Activated naive CD8-positive, alpha-beta T cell treated with anti-CD3 and anti-CD28 coated beads for 36 hours (primary cell): ENCODE measurements at regions not wholly inside any gene's neighbourhood (a gene's known extent, or its start where the extent isn't known, plus 50 kb on each side); places are given as distances from the start of the nearest gene placed in this dataset.

Experiments
- DNase-seq: peaks from one replicate; pipeline ENCODE4 v3.0.0; 2021
- H3K27ac Mint-ChIP-seq: one replicate; pipeline ENCODE4 v1.8.0; 2022; ENCODE audit warnings: mild to moderate bottlenecking, moderate library complexity, mixed read lengths
- H3K27me3 Mint-ChIP-seq: one replicate; pipeline ENCODE4 v1.8.0; 2022; ENCODE audit warnings: mild to moderate bottlenecking, mixed read lengths
- H3K36me3 Mint-ChIP-seq: one replicate; pipeline ENCODE4 v1.8.0; 2021; ENCODE audit warnings: mild to moderate bottlenecking, mixed read lengths
- H3K4me1 Mint-ChIP-seq: one replicate; pipeline ENCODE4 v1.8.0; 2021; ENCODE audit warnings: mixed read lengths
- H3K4me3 Mint-ChIP-seq: one replicate; pipeline ENCODE4 v1.8.0; 2022; ENCODE audit warnings: mild to moderate bottlenecking, moderate library complexity, mixed read lengths
- H3K9me3 Mint-ChIP-seq: one replicate; pipeline ENCODE4 v1.8.0; 2022; ENCODE audit warnings: mixed read lengths

DNA sequence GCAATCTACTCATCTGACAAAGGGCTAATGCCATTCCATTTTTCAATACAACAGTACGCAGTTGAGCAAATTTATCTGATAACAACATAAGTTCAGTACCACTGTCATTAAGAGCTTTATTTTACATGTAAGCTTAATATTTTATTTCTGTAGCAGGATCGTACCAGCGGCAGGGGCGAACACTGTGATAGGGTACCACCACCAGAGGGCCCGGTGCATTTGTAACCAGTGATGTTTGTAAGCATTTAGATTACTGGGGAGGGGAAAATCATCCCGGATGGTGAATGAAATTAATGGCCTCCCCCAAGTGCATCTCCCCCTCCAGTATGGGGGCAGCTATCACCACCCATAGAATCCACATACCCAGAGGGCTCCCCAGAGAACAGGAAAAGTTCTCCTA, 179.0 kb downstream of the ADGRA3 start:
- Mint-ChIP-seq H3K4me1 (no peaks in the 10 kb centered on the region), H3K4me3 (no peak overlapping the region), H3K36me3 (no peaks in the 10 kb centered on the region)

GRCh38 chr4:22334155-22334554, 181.7 kb downstream of the ADGRA3 start:
- H3K4me3 Mint-ChIP-seq, result no peak overlapping the region
- DNase-seq, result no peak
- H3K36me3 Mint-ChIP-seq, result no peaks in the 10 kb centered on the region
- no peaks in the 10 kb centered on the region for H3K9me3 Mint-ChIP-seq
- H3K27me3 Mint-ChIP-seq, result no peaks in the 10 kb centered on the region
- H3K4me1 Mint-ChIP-seq, result no peaks in the 10 kb centered on the region
- H3K27ac Mint-ChIP-seq, result no peak overlapping the region

More for the DNA sequence above, 179.0 kb downstream of the ADGRA3 start:
- H3K9me3 Mint-ChIP-seq, result no peaks in the 10 kb centered on the region
- DNase-seq, result no peak
- H3K27me3 Mint-ChIP-seq, result no peaks in the 10 kb centered on the region
- H3K27ac Mint-ChIP-seq, result no peak overlapping the region

DNA sequence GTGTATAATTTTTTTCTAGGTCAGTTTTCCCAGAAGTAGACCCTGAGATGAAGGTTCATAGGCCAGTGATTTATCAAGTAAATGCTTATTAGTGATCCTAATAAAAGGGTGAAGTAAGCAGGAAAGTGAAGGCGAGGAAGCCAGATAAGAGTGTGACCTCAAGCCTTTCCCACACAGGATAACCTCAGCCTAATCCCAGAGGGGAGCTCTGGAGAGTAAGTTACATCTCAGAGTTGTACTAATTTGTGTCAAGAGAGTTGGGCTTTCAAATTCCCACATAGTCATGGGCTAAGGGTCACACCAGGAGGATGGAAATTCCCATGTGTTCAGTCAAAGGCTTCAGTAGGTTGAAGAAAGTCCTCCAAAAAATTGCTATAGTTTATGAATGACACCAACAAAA, 191.4 kb downstream of the ADGRA3 start:
- H3K27ac Mint-ChIP-seq, result no peak overlapping the region
- no peak for DNase-seq
- H3K4me3 Mint-ChIP-seq, result no peak overlapping the region
- no peaks in the 10 kb centered on the region for H3K9me3 Mint-ChIP-seq
- no peaks in the 10 kb centered on the region for H3K4me1 Mint-ChIP-seq
- no peaks in the 10 kb centered on the region for H3K27me3 Mint-ChIP-seq
- H3K36me3 Mint-ChIP-seq, result no peaks in the 10 kb centered on the region

DNA sequence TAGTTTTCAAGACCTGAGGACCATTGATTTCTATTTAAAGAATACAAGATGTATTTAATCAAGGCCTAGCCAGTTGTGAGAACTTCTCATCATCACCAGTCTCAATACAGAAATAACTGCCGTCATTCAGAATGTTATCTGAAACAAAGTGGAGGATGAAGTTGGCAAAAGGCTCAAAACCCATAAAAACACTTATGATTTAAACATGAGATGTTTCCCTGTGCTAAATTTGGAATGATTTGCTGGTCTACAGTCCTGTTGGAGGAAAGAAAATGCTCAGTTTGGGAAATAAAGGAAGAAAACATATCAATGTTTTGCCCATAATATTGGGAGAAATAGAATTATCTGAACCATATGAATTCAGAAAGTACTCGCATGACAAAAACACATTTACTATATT, 192.2 kb downstream of the ADGRA3 start:
- H3K36me3 Mint-ChIP-seq, result no peaks in the 10 kb centered on the region
- no peaks in the 10 kb centered on the region for H3K9me3 Mint-ChIP-seq
- H3K27ac Mint-ChIP-seq, result no peak overlapping the region
- no peaks in the 10 kb centered on the region for H3K27me3 Mint-ChIP-seq
- DNase-seq, result no peak
- H3K4me1 Mint-ChIP-seq, result no peaks in the 10 kb centered on the region
- H3K4me3 Mint-ChIP-seq, result no peak overlapping the region

GRCh38 chr4:22322996-22323395, 192.9 kb downstream of the ADGRA3 start:
- Mint-ChIP-seq H3K9me3 (no peaks in the 10 kb centered on the region), H3K27me3 (no peaks in the 10 kb centered on the region), H3K36me3 (no peaks in the 10 kb centered on the region), H3K4me3 (no peak overlapping the region), H3K4me1 (no peaks in the 10 kb centered on the region), H3K27ac (no peak overlapping the region)
- DNase-seq, result no peak

DNA sequence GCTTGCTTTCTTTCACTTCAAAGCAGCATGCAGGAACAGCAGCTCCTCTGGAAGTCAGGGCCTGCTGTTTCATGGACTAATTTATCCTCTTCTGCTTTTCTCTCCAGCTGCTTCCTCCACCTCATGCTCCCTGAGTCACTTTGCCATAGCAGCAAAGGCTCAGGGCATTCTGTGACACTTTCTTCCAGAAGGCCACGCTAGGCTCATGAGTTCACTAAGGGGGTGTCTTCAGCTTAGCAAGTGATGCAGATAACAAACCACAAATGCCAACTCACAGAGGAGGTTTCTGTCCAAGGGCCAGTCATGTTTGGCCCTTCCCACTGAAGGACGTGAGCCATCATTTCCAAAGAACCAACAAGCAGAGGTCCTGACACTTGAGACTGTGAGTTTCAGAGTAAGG, 200.2 kb downstream of the ADGRA3 start:
- Mint-ChIP-seq H3K27me3 (no peaks in the 10 kb centered on the region), H3K4me1 (no peaks in the 10 kb centered on the region), H3K4me3 (no peak overlapping the region), H3K9me3 (no peaks in the 10 kb centered on the region), H3K27ac (no peak overlapping the region), H3K36me3 (no peaks in the 10 kb centered on the region)
- no peak for DNase-seq

GRCh38 chr4:22313976-22314375, 201.9 kb downstream of the ADGRA3 start:
- Mint-ChIP-seq H3K36me3 (no peaks in the 10 kb centered on the region), H3K27me3 (no peaks in the 10 kb centered on the region), H3K4me3 (no peak overlapping the region), H3K27ac (no peak overlapping the region), H3K9me3 (no peaks in the 10 kb centered on the region), H3K4me1 (no peaks in the 10 kb centered on the region)
- DNase-seq, result no peak

DNA sequence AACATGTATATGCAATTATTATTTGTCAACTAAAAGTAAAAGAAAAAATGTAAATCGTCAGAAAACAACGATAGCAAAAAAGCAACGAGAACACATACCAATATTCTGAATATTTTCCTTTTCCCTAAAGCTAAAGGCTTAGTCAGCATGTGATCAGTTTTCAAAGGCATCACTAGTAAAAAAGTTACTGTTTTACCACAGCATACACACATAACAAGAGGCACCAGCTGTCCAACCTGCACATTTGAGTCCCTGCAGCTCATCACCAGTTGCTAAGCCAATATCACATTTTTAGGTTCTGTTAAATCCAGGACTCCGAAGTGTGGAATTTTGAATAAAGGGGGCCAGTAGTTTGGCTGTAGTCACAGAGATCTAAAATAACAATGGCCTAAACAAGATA, 203.8 kb downstream of the ADGRA3 start:
- no peaks in the 10 kb centered on the region for H3K9me3 Mint-ChIP-seq
- no peak for DNase-seq

DNA sequence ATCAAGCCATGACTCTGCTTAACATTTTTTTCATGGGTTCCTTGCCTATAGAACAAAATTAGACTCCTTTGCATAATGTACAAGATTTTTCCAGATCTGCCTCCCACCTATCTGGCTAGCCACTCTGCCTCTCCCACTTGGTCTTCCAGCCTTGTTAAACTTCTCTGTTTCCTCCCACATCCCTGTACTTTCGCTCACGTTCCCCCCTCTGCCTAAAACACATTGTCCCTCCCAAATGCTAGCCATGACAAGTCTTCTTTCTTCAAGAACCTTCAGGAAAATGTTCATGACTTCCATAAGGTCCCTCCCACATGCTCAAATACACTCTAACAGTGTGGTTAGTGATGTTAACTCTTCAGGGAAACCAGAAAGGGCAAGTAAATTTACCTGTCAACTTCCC, 214.6 kb downstream of the ADGRA3 start:
- H3K9me3 Mint-ChIP-seq, result peaks cover 7% of the 10 kb centered on the region
- H3K27ac Mint-ChIP-seq, result no peak overlapping the region
- H3K4me3 Mint-ChIP-seq, result no peak overlapping the region
- peaks cover 2% of the 10 kb centered on the region for H3K27me3 Mint-ChIP-seq
- no peak for DNase-seq
- H3K4me1 Mint-ChIP-seq, result no peaks in the 10 kb centered on the region
- peaks cover 2% of the 10 kb centered on the region for H3K36me3 Mint-ChIP-seq

More for the DNA sequence above, 203.8 kb downstream of the ADGRA3 start:
- Mint-ChIP-seq H3K27me3 (no peaks in the 10 kb centered on the region), H3K27ac (no peak overlapping the region), H3K4me3 (no peak overlapping the region), H3K4me1 (no peaks in the 10 kb centered on the region), H3K36me3 (no peaks in the 10 kb centered on the region)

- DNase-seq, result no peak
- Mint-ChIP-seq H3K4me1 (no peaks in the 10 kb centered on the region), H3K4me3 (no peak overlapping the region), H3K36me3 (peaks cover 2% of the 10 kb centered on the region), H3K9me3 (peaks cover 9% of the 10 kb centered on the region), H3K27ac (no peak overlapping the region), H3K27me3 (no peaks in the 10 kb centered on the region)
Measured at GRCh38 chr4:22299678-22300077, 216.2 kb downstream of the ADGRA3 start.

GRCh38 chr4:22287631-22288030, 228.2 kb downstream of the ADGRA3 start:
- H3K27ac Mint-ChIP-seq, result no peak overlapping the region
- no peak for DNase-seq
- H3K9me3 Mint-ChIP-seq, result peaks cover under 1% of the 10 kb centered on the region
- H3K4me1 Mint-ChIP-seq, result no peaks in the 10 kb centered on the region
- H3K4me3 Mint-ChIP-seq, result no peak overlapping the region
- H3K36me3 Mint-ChIP-seq, result no peaks in the 10 kb centered on the region
- H3K27me3 Mint-ChIP-seq, result no peaks in the 10 kb centered on the region

- no peaks in the 10 kb centered on the region for H3K4me1 Mint-ChIP-seq
- H3K27me3 Mint-ChIP-seq, result no peaks in the 10 kb centered on the region
- no peaks in the 10 kb centered on the region for H3K36me3 Mint-ChIP-seq
Measured at GRCh38 chr4:22268350-22269025, 247.4 kb downstream of the ADGRA3 start.

GRCh38 chr4:22264261-22264660, 251.6 kb downstream of the ADGRA3 start:
- Mint-ChIP-seq H3K9me3 (peaks cover 11% of the 10 kb centered on the region), H3K36me3 (no peaks in the 10 kb centered on the region), H3K27ac (no peak overlapping the region), H3K27me3 (no peaks in the 10 kb centered on the region), H3K4me1 (no peaks in the 10 kb centered on the region), H3K4me3 (no peak overlapping the region)
- no peak for DNase-seq

More at GRCh38 chr4:22268350-22269025, 247.4 kb downstream of the ADGRA3 start:
- Mint-ChIP-seq H3K27ac (no peak overlapping the region), H3K4me3 (no peak overlapping the region), H3K9me3 (peaks cover 24% of the 10 kb centered on the region)
- no peak for DNase-seq

DNA sequence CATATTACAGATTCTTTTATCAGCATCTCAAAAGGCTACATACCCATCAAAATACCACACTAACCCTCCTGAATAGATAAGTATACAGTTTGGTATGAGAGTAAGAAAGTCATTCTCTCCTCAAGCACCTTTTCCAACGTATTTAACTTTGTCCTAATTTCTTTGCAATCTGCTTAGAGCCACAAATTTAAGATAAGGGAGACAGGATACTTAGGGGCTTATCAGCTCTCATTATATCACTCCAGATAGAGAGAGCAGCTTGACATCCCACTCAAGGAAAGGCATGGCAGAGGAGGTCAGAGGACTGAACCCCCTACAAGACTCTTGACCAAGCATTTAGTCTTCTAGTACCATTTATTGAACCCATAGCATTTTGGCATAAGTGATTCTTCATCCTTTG, 262.4 kb downstream of the ADGRA3 start:
- peaks cover 1% of the 10 kb centered on the region for H3K9me3 Mint-ChIP-seq
- no peak overlapping the region for H3K27ac Mint-ChIP-seq

GRCh38 chr4:22246847-22247246, 269.0 kb downstream of the ADGRA3 start:
- Mint-ChIP-seq H3K36me3 (no peaks in the 10 kb centered on the region), H3K27ac (no peak overlapping the region), H3K4me1 (no peaks in the 10 kb centered on the region), H3K9me3 (peaks cover 6% of the 10 kb centered on the region), H3K4me3 (no peak overlapping the region), H3K27me3 (no peaks in the 10 kb centered on the region)
- no peak for DNase-seq

More for the DNA sequence above, 262.4 kb downstream of the ADGRA3 start:
- Mint-ChIP-seq H3K4me1 (no peaks in the 10 kb centered on the region), H3K36me3 (no peaks in the 10 kb centered on the region), H3K4me3 (no peak overlapping the region), H3K27me3 (no peaks in the 10 kb centered on the region)
- DNase-seq, result no peak

- peaks cover 7% of the 10 kb centered on the region for H3K9me3 Mint-ChIP-seq
- H3K27ac Mint-ChIP-seq, result no peak overlapping the region
- no peaks in the 10 kb centered on the region for H3K4me1 Mint-ChIP-seq
- DNase-seq, result no peak
- no peaks in the 10 kb centered on the region for H3K36me3 Mint-ChIP-seq
- H3K27me3 Mint-ChIP-seq, result no peaks in the 10 kb centered on the region
- no peak overlapping the region for H3K4me3 Mint-ChIP-seq
Measured at GRCh38 chr4:22245294-22245693, 270.6 kb downstream of the ADGRA3 start.
